ENCODE measurements at regions not wholly inside any gene's neighbourhood (a gene's known extent, or its start where the extent isn't known, plus 50 kb on each side); places are given as distances from the start of the nearest gene placed in this dataset.
A peak's percentile ranks its signal among the peaks of the same experiment; 100 is the strongest.

DNA sequence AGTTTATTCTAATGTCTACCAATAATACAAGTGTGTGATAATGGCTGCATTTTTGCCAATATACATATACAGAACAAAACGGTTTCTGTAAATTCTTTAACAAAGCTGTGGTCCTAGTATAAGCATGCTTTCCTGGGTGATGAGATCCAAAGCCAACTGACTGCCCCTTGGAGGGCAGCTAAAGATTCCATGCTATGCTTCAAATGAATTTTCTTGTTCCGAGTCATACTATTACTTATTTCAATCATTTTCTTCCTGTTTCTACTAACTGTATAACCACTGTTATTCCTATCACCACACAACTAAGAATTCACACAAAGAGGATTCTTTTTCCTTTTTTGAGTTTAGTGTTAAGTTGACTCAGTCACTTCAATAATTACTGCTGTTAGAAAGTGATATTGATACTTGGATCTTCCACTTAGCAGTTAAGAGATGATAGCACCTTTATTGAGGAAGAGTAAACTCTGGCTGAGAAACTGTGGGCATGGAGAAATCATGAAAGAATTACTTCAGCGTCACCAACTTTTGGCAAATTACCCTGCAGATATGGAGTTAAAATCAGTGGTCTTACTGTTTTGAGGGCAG, 197.5 kb downstream of the ARL4A start:
- DNase-seq (ENCODE audit: low spot score) = no peak

DNA sequence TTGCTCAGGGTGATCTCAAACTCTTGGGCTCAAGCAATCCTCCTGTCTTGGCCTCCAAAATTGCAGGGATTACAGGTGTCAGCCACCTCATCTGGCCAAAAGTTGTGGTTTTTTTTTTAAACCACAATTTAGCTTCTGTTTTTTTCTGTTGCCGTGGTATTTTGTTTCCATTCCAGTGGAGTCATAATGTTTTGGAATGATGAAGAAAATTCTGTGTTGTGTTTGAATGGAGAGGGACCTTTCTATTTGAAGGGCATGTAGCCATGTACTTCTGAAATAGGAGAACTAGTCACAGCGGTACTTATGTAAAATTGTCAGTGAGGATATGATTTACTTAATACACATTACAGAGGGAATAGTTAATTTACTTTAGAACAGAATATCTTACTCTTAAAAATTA, 201.3 kb downstream of the ARL4A start:
- no peak for DNase-seq (ENCODE audit: low spot score)

DNA sequence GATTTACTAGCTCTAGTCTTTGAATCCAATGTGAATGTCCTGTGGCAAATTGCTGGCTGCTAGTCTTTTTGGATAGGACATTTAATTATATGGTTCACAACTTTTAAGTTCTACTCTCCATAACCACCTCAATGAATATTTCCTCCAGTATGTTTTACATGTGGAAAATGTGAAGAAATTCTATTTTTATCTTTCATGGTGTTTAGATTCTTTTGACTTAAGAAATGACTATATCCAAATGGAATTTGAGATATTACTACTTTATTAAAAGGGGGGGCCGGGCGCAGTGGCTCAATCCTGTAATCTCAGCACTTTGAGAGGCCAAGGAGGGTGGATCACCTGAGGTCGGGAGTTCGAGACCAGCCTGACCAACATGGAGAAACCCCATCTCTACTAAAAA, 202.0 kb downstream of the ARL4A start:
- no peak for DNase-seq (ENCODE audit: low spot score)

- DNase-seq (ENCODE audit: low spot score) = no peak
Observed at GRCh38 chr7:12890586-12890985, 203.2 kb downstream of the ARL4A start.

- DNase-seq (ENCODE audit: low spot score) = no peak
Observed at GRCh38 chr7:12893292-12893691, 205.9 kb downstream of the ARL4A start.

DNA sequence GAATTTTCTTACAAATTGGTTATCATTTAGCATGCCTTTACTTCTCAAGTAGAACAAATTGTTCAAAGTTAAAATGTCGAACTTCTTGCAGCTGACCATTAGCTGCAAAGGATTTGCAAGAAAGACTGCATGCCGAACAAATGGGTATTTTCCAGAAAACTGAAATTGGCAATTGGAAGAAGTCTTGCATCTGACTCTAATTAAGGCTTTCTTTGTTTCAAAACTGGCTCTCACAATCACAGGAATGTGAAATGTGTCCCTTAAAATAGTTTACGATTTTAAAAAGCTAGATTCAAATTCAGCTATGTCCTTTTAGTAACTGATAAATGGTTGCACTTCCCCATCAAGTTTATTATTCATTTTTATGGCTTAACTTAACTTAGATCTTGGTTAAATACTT, 207.9 kb downstream of the ARL4A start:
- DNase-seq (ENCODE audit: low spot score) = no peak

DNA sequence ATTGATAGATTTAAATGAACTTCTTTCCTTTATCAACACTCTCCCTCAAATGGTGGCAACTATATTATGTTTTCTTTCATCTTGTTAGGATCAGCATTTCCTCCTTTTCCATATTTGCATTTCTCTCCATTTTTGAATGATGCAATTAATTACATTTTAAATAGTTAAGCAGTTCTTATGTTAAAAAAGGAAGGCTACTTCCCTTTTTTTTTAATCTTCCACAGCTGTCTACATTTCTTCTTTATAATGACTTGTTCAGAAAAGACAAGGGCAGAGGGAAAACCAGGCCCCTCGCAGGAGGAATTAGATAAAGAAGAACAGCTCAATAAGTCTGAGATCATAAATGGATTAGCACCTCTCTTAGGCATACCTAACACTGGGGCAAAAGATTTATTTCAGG, 208.9 kb downstream of the ARL4A start:
- DNase-seq (ENCODE audit: low spot score) = no peak

GRCh38 chr7:12898004-12898403, 210.6 kb downstream of the ARL4A start:
- DNase-seq (ENCODE audit: low spot score) = no peak

DNA sequence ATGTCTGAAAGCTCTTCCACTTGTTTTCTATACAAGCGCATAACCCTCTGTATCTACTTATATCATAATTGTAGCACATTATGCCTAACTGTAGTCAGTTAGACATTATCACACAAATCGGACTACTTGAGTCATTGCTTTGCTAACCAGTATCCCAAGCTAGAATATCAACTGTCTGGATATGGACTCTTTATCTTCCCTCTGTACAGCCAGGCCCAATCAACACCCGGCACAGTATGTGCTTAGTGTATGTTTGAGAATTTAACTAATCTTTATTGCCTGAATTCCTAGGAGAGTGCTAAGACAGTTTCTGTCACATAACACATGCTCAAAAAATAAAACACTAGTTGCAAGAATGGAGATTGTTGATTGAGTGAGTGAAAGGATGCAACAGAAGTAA, 211.2 kb downstream of the ARL4A start:
- DNase-seq (ENCODE audit: low spot score) = no peak

GRCh38 chr7:12905671-12906070, 218.2 kb downstream of the ARL4A start:
- DNase-seq (ENCODE audit: low spot score) = no peak

GRCh38 chr7:12907774-12908173, 220.3 kb downstream of the ARL4A start:
- DNase-seq (ENCODE audit: low spot score) = no peak

DNA sequence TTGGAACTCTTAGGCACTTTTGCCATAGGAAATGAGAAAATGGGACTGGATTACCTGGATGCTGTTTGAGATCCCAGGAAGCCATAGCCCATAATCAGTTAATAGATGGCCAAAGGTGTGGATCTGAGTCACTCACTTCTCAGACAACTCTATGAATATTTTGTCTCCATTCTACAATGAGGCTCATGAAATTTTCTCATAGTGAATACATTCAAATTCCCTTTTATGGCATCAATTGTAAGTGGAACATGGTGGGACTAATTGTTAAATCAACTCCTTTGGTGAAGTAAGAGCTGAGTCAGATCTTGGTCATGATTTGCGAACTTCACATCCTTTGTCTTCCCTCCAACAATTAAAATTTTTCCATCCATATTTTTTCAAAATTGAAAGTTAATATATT, 222.1 kb downstream of the ARL4A start:
- no peak for DNase-seq (ENCODE audit: low spot score)

DNA sequence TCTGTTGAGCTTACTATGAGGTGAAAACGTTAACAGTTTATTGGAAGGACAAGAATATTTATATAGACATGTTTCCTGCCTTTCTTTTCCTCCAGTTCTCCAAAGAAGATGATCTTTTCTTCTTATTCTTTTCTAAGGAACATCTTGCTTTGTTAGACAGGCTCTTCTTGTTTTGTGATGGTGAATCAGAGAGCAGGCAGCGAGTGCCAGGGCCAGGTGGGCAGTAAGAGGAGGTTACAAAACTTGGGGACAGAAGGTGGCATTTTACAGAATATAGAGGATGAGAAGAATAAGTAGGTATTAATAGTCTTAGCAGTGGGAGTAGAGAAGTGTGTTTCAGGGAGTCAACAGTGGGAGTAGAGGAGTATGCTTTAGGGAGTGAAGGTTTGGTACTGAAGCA, 223.6 kb downstream of the ARL4A start:
- no peak for DNase-seq (ENCODE audit: low spot score)

- DNase-seq (ENCODE audit: low spot score) = peak; percentile 27
Observed at GRCh38 chr7:12913002-12913401, 225.6 kb downstream of the ARL4A start.

- DNase-seq (ENCODE audit: low spot score) = no peak
Observed at GRCh38 chr7:12917801-12918200, 230.4 kb downstream of the ARL4A start.

GRCh38 chr7:12921751-12922345, 234.4 kb downstream of the ARL4A start:
- DNase-seq (ENCODE audit: low spot score) = no peak

DNA sequence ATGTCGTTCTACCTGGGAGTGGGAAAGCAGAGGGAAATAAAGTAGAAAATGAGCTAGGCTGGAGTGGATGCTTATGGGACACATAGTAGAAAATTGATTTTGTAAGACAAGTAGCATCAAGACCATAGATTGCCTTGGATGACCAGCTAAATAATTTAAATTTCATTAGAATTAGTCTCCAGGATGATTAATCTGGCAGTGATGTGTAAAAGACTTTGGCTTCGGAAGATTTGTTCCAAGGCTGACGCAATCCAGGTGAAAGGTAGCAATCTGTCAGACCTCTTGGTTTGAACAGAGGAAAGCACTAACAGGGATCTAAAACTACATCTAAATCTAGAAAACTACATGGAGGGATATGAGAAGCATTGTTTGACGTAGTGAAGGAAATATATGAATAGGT, 236.5 kb downstream of the ARL4A start:
- no peak for DNase-seq (ENCODE audit: low spot score)

GRCh38 chr7:12926206-12926605, 238.8 kb downstream of the ARL4A start:
- no peak for DNase-seq (ENCODE audit: low spot score)

DNA sequence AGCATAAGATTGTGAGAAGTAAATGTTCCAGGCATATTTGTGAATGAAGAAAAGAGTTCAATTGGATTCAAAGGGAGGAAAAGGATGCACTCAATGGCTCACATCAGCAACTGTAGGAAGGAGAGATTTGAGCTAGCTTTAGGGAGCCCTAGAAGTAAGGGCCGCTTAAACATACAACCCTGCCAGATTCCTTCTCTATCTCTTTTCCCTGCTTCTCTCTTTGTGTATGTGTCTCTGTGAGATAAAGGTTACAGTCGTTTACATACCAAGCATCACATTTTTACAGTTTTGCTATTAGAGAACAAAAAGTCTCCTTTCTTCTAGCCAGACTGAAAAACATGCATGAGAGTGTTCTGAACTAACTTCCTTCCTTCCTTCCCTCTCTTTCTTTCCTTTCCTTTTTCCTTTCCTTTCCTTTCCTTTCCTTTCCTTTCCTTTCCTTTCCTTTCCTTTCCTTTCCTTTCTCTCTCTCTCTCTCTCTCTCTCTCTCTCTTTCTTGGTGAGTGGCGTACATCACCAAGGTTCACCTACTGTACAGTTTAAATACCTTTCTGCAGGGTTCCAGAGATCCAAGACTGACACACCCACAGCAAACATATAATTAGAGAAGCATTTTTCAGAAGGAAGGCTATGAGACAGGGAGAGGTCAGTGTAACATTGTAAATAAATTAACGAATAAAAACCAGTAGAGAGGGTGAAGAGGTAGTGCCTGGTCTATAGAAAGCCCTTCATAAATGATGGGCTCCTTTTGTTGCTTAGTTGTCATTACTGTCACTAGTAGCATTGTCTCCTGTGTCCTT, 240.4 kb downstream of the ARL4A start:
- DNase-seq (ENCODE audit: low spot score) = no peak

- no peak for DNase-seq (ENCODE audit: low spot score)
Observed at GRCh38 chr7:12929476-12930140, 242.2 kb downstream of the ARL4A start.

DNA sequence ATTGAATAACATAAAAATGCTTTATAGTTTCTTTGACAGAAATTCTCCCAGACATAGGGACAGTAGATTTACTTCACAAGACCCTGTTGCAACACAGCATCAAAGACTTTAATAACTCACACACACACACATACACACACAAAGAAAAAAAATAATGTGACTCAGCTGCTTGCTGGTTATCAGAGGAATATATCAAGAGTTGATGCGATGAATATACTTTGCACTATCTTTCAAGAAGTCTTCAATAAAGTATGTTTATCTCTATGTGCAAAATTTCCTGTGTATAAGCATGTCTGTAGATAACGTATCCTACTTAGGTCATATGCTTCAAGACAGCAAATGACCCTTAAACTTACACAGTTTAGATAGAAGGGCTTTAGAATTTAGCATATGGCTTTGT, 243.1 kb downstream of the ARL4A start:
- DNase-seq (ENCODE audit: low spot score) = no peak

GRCh38 chr7:12931465-12931864, 244.0 kb downstream of the ARL4A start:
- peak; percentile 74 for DNase-seq (ENCODE audit: low spot score)

GRCh38 chr7:12939694-12940093, 252.3 kb downstream of the ARL4A start:
- DNase-seq (ENCODE audit: low spot score) = no peak

All from SK-N-DZ (cell line).